ENCODE measurements at regions not wholly inside any gene's neighbourhood (a gene's known extent, or its start where the extent isn't known, plus 50 kb on each side); places are given as distances from the start of the nearest gene placed in this dataset.
A peak's percentile ranks its signal among the peaks of the same experiment; 100 is the strongest.

DNA sequence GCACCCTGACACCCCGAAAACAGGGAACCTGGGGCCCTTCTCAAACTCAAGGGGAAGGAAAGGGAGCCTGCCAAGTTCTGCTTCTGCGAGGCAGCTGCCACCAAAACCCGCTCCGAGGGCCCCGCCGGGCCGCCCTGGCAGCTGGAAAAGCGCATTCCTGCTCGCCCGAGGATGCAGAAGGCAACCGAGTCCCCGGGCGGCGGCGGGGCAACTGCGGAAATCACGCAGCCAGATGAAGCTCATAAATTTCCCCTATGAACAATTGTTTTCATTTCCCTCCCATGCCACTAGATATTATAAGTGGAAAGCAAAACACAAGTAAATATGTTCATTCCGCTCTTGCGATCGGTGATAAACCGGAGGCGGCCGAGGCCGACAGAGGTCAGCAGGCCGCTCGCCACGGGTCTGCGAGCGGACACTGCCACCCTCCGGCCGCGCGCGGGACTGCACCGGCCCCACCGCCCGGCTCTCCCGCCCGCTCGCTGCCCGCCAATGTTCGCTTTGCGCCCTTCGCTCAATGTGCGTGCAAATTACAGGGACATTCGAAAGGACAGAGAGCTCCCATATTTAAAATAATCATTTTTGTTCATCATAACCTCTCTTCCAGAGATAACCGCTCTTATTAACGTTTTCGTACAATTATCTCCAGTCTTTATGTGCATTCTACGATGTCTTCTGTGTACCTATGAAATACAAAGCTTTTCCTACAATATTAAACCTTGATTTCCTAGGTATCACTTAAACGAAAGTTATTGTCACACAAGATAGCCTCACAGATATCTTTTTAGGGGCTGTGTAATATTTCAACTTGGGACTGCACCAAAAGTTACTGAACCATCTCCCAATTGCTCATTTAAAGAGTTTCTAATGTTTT lies 120.8 kb upstream of the ZNF507 start:
- TF ChIP-seq JUND (IDR thresholded peaks at IDR 0.05; ENCODE audit: low read depth): no peak
- DNase-seq (ENCODE audit: low read depth in 1 of 2, low spot score in 1 of 2): peak; percentile 28 to 44
- in situ Hi-C loops (cut with HindIII; ENCODE audit: low pct_unique_long_range_greater_than_20kb, low sequenced_read_pairs): no loop called here

DNA sequence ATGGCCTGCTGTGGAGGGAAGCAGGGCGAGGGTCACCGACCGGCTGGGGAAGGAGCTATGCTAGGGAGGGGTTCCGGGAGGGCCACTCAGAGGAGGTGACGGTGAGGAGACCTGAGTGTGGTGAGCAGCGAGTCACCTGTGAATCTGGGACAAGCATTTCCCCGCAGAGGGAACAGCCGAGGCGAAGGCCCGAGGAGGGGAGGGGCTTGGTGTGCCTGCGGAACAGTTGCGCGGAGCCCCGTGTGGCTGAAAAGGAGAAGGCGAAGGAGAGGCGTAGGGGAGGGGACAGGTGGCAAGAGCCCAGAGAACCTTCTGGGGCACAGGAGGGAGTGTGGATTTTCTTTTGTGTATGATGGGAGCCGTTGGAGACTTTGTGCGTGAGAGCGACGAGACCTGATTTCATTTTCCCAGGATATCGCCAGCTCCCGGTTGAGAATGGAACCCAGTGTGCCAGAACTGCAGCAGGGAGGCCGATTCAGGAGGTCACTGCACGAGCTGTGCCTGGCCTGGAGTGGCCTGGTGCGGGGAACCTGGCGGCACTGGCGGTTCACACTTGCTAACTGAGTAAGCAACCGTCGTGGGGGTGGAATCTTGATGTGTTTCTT lies 117.7 kb upstream of the ZNF507 start:
- DNase-seq (ENCODE audit: low read depth in 1 of 2, low spot score in 1 of 2): no peak
- in situ Hi-C loops (cut with HindIII; ENCODE audit: low pct_unique_long_range_greater_than_20kb, low sequenced_read_pairs): no loop called here
- TF ChIP-seq JUND (IDR thresholded peaks at IDR 0.05; ENCODE audit: low read depth): no peak

DNA sequence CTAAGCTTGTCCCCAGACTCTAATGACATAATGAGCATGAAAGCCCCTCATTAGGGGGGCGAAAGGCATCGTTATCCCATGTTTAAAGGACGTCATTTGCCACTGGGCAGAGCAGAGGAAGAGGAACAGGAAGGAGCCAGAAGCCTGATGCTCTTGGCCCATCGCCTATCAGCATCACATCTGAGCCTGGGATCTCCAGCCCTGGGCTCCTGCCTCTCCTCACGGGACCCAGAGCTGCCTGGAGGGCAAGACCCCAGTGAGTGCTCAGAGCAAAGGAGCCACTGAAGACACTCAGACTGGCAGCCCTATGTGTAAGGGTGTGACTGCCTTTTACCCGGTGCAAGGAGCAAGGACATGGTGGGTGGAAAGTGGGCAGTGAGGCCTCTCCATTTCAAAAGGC lies 115.0 kb upstream of the ZNF507 start:
- in situ Hi-C loops (cut with HindIII; ENCODE audit: low pct_unique_long_range_greater_than_20kb, low sequenced_read_pairs): no loop called here
- no peak for TF ChIP-seq JUND (IDR thresholded peaks at IDR 0.05; ENCODE audit: low read depth)
- no peak for DNase-seq (ENCODE audit: low read depth in 1 of 2, low spot score in 1 of 2)

DNA sequence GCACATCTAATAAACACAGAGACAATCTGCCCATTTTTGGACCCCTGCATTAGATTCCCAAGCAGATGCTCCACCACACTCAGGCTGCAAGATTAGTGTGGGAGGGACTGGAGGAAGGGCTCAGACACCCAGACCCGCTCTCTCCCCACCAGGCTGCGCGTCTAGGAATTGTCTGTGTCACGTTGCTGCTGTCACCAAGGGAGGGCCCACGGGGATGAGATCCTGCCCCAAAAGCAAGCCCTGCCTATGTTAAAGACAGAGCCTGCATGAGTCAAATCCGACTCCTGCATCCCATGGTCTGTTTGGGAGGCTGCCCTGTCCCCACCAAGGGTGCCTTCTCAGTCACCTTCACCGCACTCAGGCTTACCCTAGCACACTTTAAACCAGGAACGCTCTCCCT lies 114.4 kb upstream of the ZNF507 start:
- no peak for TF ChIP-seq JUND (IDR thresholded peaks at IDR 0.05; ENCODE audit: low read depth)
- in situ Hi-C loops (cut with HindIII; ENCODE audit: low pct_unique_long_range_greater_than_20kb, low sequenced_read_pairs): no loop called here
- DNase-seq (ENCODE audit: low read depth in 1 of 2, low spot score in 1 of 2): no peak

DNA sequence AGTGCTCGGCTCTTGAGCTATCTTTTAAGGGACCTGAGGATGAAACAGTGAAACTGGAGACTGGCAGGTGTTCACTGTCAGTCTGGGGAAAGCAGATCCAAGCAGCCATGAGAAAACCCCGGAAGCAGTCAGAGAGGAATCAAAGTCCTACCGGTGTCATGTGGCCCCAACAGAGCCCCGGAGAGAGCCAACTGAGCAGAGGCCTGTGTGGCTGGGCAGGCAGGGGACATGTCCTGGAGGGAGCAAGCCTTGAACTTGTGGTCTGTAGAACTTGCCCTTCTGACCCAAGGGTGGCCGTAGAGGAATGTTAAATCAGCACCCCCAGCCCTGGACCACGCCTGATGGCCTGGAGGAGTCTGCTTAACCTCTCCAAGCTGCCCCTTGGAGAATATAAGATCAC lies 113.7 kb upstream of the ZNF507 start:
- no peak for TF ChIP-seq JUND (IDR thresholded peaks at IDR 0.05; ENCODE audit: low read depth)
- in situ Hi-C loops (cut with HindIII; ENCODE audit: low pct_unique_long_range_greater_than_20kb, low sequenced_read_pairs): no loop called here
- DNase-seq (ENCODE audit: low read depth in 1 of 2, low spot score in 1 of 2): no peak

DNA sequence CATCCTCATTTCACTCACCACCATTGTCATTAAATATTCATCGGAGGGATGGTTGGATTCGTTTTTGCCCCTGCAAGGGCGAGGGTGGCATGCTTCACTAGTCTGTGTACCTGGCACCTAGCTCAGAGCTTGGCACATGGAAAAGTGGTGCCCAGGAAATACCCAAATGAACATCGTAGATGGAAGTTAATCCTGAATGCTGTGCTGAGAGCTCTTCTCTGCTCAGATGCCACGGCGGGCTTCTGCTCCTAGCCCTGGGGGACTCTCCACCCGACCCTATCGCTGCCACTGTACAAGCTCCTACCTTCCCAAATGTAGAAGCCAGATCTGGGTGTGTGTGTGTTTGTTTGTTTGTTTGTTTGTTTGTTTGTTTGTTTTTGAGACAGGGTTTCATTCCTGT lies 113.0 kb upstream of the ZNF507 start:
- DNase-seq (ENCODE audit: low read depth in 1 of 2, low spot score in 1 of 2): no peak
- in situ Hi-C loops (cut with HindIII; ENCODE audit: low pct_unique_long_range_greater_than_20kb, low sequenced_read_pairs): no loop called here
- no peak for TF ChIP-seq JUND (IDR thresholded peaks at IDR 0.05; ENCODE audit: low read depth)

DNA sequence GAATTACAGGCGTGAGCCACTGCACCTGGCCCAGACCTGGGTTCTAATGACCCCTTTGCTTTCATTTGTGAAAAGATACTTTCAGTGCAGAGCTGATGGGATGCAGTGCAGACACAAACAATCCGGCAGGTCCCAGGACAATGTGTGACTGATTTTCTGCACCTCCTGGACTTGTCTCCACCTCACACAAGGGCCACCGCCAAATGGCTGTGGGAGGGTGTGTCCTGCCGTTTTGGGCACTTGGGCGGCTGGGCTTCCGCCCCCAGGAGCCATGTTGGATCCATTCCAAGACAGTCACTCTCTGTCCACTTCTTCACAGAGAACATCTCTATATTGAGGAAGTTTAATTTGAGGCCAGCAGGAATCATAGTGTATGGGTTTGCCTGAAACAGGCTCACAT lies 112.3 kb upstream of the ZNF507 start:
- DNase-seq (ENCODE audit: low read depth in 1 of 2, low spot score in 1 of 2): no peak
- in situ Hi-C loops (cut with HindIII; ENCODE audit: low pct_unique_long_range_greater_than_20kb, low sequenced_read_pairs): no loop called here
- TF ChIP-seq JUND (IDR thresholded peaks at IDR 0.05; ENCODE audit: low read depth): no peak

DNA sequence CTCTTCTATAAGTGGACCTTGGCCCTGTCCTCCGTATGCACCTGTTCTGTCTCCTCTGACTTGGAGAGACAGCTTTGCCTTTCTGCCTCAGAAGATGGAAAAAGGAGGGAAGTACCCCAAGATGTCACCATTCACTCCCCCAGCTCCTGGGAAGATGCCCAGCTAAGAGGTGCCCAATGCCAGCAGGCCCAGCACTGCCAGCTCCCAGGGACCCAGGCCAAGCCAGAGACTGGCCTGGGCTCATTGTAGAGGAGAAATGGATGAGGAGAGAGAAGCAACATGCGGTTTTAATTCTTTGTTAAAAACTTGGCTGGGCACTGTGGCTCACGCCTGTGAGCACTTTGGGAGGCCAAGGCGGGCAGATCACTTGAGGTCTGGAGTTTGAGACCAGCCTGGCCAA lies 111.5 kb upstream of the ZNF507 start:
- in situ Hi-C loops (cut with HindIII; ENCODE audit: low pct_unique_long_range_greater_than_20kb, low sequenced_read_pairs): no loop called here
- DNase-seq (ENCODE audit: low read depth in 1 of 2, low spot score in 1 of 2): no peak
- TF ChIP-seq JUND (IDR thresholded peaks at IDR 0.05; ENCODE audit: low read depth): no peak

DNA sequence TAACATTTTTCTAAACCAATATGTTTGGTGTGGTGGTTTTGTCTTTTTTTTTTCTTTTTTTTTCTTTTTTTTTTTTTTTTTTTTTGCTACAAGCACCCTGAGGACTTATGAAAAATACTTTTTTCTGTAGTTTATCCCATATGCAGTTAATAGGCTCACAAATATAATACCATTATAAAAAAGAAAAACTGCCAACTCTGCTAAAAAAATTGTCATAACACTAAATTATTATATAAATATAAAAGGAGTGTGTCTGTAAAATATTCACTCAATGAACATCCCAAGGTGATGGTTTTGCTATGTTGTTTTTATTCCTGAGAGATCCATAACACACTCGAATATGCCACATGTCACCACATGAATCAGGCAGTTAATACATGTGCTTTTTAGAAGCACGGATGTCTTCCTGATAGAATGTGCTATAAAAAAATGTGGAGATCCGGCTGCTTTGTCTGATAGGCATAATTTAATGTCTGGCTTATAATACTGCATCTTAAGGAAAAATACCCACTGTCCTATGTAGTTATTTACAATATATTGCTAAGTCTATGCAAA lies 110.7 kb upstream of the ZNF507 start:
- no peak for DNase-seq (ENCODE audit: low read depth in 1 of 2, low spot score in 1 of 2)
- in situ Hi-C loops (cut with HindIII; ENCODE audit: low pct_unique_long_range_greater_than_20kb, low sequenced_read_pairs): no loop called here
- TF ChIP-seq JUND (IDR thresholded peaks at IDR 0.05; ENCODE audit: low read depth): no peak

DNA sequence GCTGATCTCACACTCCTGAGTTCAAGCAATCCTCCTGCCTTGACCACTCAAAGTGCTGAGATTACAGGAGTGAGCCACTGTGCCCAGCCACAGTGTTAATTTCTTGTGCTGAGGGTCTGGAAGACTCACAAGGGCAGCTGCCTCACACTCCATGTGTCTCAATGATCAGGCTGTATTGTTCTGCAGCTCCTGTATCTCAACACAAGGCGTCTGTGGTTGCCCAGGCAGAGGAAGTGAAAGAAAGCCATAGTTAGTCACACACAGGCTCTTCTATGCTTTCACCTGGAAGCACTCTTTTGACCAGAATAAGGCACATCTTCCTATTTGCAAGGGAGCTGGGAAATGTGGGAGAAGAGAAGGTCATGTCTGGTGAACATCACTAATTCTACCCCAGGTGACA lies 107.3 kb upstream of the ZNF507 start:
- no peak for DNase-seq (ENCODE audit: low read depth in 1 of 2, low spot score in 1 of 2)
- in situ Hi-C loops (cut with HindIII; ENCODE audit: low pct_unique_long_range_greater_than_20kb, low sequenced_read_pairs): no loop called here
- TF ChIP-seq JUND (IDR thresholded peaks at IDR 0.05; ENCODE audit: low read depth): no peak

DNA sequence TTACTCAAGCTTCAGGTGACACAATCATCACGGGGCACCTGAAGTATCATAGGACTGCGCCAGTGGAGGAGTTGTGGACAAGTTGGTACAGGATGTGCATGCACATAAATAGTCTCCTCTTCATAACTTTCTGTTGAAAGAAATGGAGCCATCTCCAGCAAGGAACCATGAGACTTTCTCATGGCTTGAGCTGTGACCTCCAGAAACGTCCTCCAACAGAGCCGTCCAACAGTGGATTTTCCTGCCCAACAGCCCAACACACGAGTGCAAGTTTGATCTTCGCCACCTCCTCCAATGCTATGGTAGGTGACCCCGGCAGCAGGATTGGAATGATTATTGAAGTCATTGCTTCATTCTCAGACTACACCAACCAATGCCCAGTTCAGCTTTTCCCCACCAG lies 105.1 kb upstream of the ZNF507 start:
- TF ChIP-seq JUND (IDR thresholded peaks at IDR 0.05; ENCODE audit: low read depth): no peak
- DNase-seq (ENCODE audit: low read depth in 1 of 2, low spot score in 1 of 2): no peak
- in situ Hi-C loops (cut with HindIII; ENCODE audit: low pct_unique_long_range_greater_than_20kb, low sequenced_read_pairs): no loop called here

DNA sequence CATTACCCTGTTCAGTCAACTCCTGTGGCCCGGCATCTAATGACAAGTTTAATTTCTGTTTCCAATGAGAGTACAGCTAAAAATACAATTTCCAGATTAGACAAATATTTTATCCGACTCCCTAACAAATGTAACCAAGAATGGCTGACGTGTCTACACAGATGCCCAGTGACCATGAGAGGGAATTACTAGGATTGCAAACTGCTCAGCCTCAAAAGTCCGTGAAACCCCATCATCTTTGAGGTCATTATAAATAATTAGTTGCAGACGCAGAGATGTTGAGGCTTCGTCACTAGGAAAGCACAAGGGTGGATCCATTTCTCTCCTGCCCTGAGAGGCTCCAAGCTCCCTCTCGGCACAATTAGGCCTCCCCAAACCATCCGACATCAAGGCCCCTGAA lies 104.1 kb upstream of the ZNF507 start:
- DNase-seq (ENCODE audit: low read depth in 1 of 2, low spot score in 1 of 2): no peak
- in situ Hi-C loops (cut with HindIII; ENCODE audit: low pct_unique_long_range_greater_than_20kb, low sequenced_read_pairs): no loop called here
- TF ChIP-seq JUND (IDR thresholded peaks at IDR 0.05; ENCODE audit: low read depth): no peak

DNA sequence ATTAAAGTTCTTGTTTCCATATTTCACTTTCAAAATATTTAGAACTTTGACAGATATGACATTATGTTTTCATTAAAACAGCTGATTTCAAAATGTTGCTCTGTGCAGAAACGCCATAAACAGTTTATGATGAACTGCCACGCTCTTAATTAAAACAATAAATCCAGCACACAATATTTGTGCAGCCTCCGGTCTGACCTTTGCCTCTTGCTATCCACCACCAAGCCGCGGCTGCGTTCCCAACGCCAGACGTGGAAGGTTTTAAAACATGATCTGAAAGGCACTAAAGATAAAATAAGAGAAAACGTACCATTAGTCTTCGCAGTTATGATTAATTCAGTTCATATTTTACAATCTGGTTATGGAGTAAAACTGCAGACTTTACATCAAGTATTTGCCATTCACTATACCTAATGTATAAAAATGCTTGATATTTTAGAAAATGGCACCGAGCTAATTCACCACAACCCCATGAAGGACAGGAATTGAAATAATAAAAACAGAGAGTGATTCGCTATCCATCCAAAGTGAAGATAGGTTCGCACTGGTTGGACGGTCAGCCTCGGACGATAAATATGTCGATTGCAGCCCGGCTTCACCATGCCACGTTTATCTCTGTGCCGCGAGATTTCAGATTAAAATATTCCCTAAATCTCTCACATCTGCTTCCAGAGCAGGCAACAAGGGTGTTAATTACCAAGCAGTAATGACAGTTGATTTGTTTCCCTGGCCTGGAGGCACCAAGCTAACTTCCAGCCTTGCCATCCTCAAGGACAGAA lies 103.3 kb upstream of the ZNF507 start:
- TF ChIP-seq JUND (IDR thresholded peaks at IDR 0.05; ENCODE audit: low read depth): no peak
- DNase-seq (ENCODE audit: low read depth in 1 of 2, low spot score in 1 of 2): no peak
- in situ Hi-C loops (cut with HindIII; ENCODE audit: low pct_unique_long_range_greater_than_20kb, low sequenced_read_pairs): no loop called here

All from T47D (cell line).